GM10266 (cell line): ENCODE measurements at regions not wholly inside any gene's neighbourhood (a gene's known extent, or its start where the extent isn't known, plus 50 kb on each side); places are given as distances from the start of the nearest gene placed in this dataset.

ENCODE experiments used
- DNase-seq: peaks from one replicate; pipeline ENCODE4 v3.0.0; 2012; ENCODE audit errors: extremely low spot score
- CTCF ChIP-seq: IDR thresholded peaks from 2 replicates; pipeline ENCODE4 v1.5.1; 2012; ENCODE audit warnings: mild to moderate bottlenecking, low read depth; ENCODE audit not compliant: control insufficient read depth, insufficient read depth; ENCODE audit errors: missing control alignments

GRCh38 chr16:25416002-25416401 lies 158.4 kb upstream of the ZKSCAN2 start:
- no peak for TF ChIP-seq CTCF
- DNase-seq, result no peak

GRCh38 chr16:25413975-25414374 lies 156.3 kb upstream of the ZKSCAN2 start:
- DNase-seq, result no peak
- TF ChIP-seq CTCF, result no peak

GRCh38 chr16:25413133-25413532 lies 155.5 kb upstream of the ZKSCAN2 start:
- no peak for DNase-seq
- no peak for TF ChIP-seq CTCF

GRCh38 chr16:25411396-25412081 lies 153.9 kb upstream of the ZKSCAN2 start:
- no peak for TF ChIP-seq CTCF
- no peak for DNase-seq

- DNase-seq, result no peak
- no peak for TF ChIP-seq CTCF
These were observed 146.2 kb upstream of the ZKSCAN2 start for GRCh38 chr16:25403852-25404251.

GRCh38 chr16:25395528-25395927 lies 137.9 kb upstream of the ZKSCAN2 start:
- TF ChIP-seq CTCF, result no peak
- no peak for DNase-seq

- no peak for DNase-seq
- no peak for TF ChIP-seq CTCF
These were observed 133.1 kb upstream of the ZKSCAN2 start for GRCh38 chr16:25390761-25391160.
